Cardiac muscle cell (in vitro differentiated cells and primary cell): ENCODE measurements at regions not wholly inside any gene's neighbourhood (a gene's known extent, or its start where the extent isn't known, plus 50 kb on each side); places are given as distances from the start of the nearest gene placed in this dataset.
A peak's percentile ranks its signal among the peaks of the same experiment; 100 is the strongest.
"Not testable (repeated sequence)": the region's sequence is repeated elsewhere in the genome, so short reads cannot be mapped to it uniquely, and the experiment has no call there.

Experiments used
- DNase-seq, 2 donors: peaks; one replicate each; pipeline versions ENCODE4 v3.0.0 to v3.0.0-alpha.2; 2010 to 2017; ENCODE audit warnings: low read depth in 1 of 2, low spot score in 1 of 2
- H3K27ac ChIP-seq: fragments of 200-600 bp; sonication (generic); 2 replicates; pipeline ENCODE4 v1.5.1; 2016
- H3K27me3 ChIP-seq: fragments of 200-600 bp; sonication (generic); 2 replicates; pipeline ENCODE4 v1.6.0; 2016; ENCODE audit warnings: control low read depth
- H3K36me3 ChIP-seq: fragments of 200-600 bp; sonication (generic); 2 replicates; pipeline ENCODE4 v1.5.1; 2016; ENCODE audit warnings: control low read depth
- H3K4me1 ChIP-seq: fragments of 200-600 bp; sonication (generic); 2 replicates; pipeline ENCODE4 v1.8.1; 2017; ENCODE audit warnings: low read depth, mild to moderate bottlenecking, mixed run types
- H3K4me3 ChIP-seq: fragments of 200-600 bp; sonication (generic); 2 replicates; pipeline ENCODE4 v1.5.1; 2016; ENCODE audit warnings: mild to moderate bottlenecking
- H3K9me3 ChIP-seq: fragments of 200-600 bp; sonication (generic); 2 replicates; pipeline ENCODE4 v1.5.1; 2017; ENCODE audit warnings: low read depth, mild to moderate bottlenecking, control low read depth
- CTCF ChIP-seq: IDR thresholded peaks from 2 replicates; pipeline ENCODE4 v1.5.1; 2012; ENCODE audit warnings: low read depth, mild to moderate bottlenecking, low read length

- Histone ChIP-seq H3K27ac (no peak overlapping the region), H3K4me3 (no peak overlapping the region), H3K27me3 (no peaks in the 10 kb centered on the region), H3K4me1 (peaks cover 11% of the 10 kb centered on the region), H3K9me3 (no peaks in the 10 kb centered on the region), H3K36me3 (no peaks in the 10 kb centered on the region)
- DNase-seq = no peak
- TF ChIP-seq CTCF = no peak
These were observed 638.3 kb downstream of the MATN1 start for GRCh38 chr1:30084909-30085571.

GRCh38 chr1:30083800-30084464 lies 639.5 kb downstream of the MATN1 start:
- Histone ChIP-seq H3K27ac (no peak overlapping the region), H3K4me3 (no peak overlapping the region), H3K27me3 (no peaks in the 10 kb centered on the region), H3K9me3 (no peaks in the 10 kb centered on the region), H3K36me3 (no peaks in the 10 kb centered on the region), H3K4me1 (peaks cover 9% of the 10 kb centered on the region)
- peak in 1 of 2 donors; percentile 80 for DNase-seq
- no peak for TF ChIP-seq CTCF

GRCh38 chr1:30081379-30082102 lies 641.8 kb downstream of the MATN1 start:
- H3K27me3 ChIP-seq = no peaks in the 10 kb centered on the region
- DNase-seq = no peak
- H3K27ac ChIP-seq = no peak overlapping the region
- no peak overlapping the region for H3K4me3 ChIP-seq
- H3K9me3 ChIP-seq = no peaks in the 10 kb centered on the region
- H3K4me1 ChIP-seq = no peaks in the 10 kb centered on the region
- TF ChIP-seq CTCF = no peak
- H3K36me3 ChIP-seq = no peaks in the 10 kb centered on the region

GRCh38 chr1:30075916-30076315 lies 647.5 kb downstream of the MATN1 start:
- H3K27ac ChIP-seq, H3K9me3 ChIP-seq, H3K36me3 ChIP-seq, DNase-seq, H3K4me3 ChIP-seq, H3K4me1 ChIP-seq: not testable (repeated sequence)
- H3K27me3 ChIP-seq = peaks cover 11% of the 10 kb centered on the region

GRCh38 chr1:30068787-30069472 lies 654.5 kb downstream of the MATN1 start:
- no peak for TF ChIP-seq CTCF
- H3K9me3 ChIP-seq = no peaks in the 10 kb centered on the region
- H3K4me1 ChIP-seq = no peaks in the 10 kb centered on the region

More at GRCh38 chr1:30068787-30069472, 654.5 kb downstream of the MATN1 start:
- H3K27ac ChIP-seq = no peak overlapping the region
- peaks cover 11% of the 10 kb centered on the region for H3K27me3 ChIP-seq
- DNase-seq = no peak
- no peak overlapping the region for H3K4me3 ChIP-seq
- no peaks in the 10 kb centered on the region for H3K36me3 ChIP-seq
